Fibroblast of the aortic adventitia (primary cell): ENCODE measurements at regions not wholly inside any gene's neighbourhood (a gene's known extent, or its start where the extent isn't known, plus 50 kb on each side); places are given as distances from the start of the nearest gene placed in this dataset.

Experiments
- DNase-seq: peaks from one replicate; pipeline ENCODE4 v3.0.0-alpha.2; 2010; ENCODE audit warnings: low read depth
- H3K4me3 ChIP-seq: 2 replicates; pipeline ENCODE4 v1.5.1; 2011; ENCODE audit warnings: low read depth, mild to moderate bottlenecking, control low read depth, low read length, moderate library complexity
- CTCF ChIP-seq: IDR thresholded peaks from 2 replicates; pipeline ENCODE4 v1.5.1; 2011; ENCODE audit warnings: mild to moderate bottlenecking, low read length, control low read depth, inconsistent platforms; ENCODE audit not compliant: insufficient read depth

DNA sequence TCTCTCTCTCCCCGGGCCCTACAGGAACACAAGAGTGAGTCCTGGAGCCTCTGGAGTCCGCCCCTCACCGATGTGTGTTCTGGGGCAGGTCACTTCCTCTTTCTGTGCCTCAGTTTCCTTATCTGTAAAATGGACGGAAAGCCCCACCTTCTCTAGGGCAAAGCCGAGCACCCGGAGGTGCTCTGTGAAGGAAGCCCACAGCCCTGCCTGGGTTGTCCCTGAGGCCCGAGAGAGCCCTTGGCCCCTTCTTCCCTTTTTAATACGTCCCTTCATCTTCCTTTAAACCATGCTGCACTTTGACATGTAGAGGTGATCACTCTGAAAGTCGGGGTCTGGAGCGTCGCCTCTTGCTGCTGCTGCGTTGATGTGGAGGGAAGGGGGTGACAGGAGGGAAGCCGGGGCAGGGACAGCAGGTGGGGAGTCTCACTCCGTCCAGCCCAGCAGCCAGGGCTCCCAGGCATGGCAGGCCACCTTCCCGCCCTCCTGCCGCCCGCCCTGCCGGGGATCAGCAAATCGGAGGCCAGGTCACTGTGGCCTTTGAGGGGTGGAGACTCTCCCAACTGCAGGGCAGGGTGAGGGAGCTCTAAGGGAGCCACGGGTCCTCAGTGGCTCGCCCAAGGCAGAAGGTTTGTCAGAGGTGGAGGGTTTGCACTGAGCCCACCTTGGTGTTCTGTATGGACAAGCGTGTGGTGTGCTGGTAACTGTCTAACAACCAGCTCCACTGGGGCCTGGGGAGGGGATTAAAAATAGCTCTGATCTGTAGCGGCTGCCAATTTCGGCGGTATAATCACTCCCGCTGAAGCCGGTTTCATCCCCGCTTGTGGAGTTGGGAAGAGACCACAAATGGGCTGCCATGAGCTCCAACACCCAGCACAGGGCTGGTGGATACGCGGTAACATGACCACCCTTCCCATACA, 135.9 kb upstream of the ID2 start:
- H3K4me3 ChIP-seq: no peak overlapping the region
- TF ChIP-seq CTCF: no peak
- no peak for DNase-seq

DNA sequence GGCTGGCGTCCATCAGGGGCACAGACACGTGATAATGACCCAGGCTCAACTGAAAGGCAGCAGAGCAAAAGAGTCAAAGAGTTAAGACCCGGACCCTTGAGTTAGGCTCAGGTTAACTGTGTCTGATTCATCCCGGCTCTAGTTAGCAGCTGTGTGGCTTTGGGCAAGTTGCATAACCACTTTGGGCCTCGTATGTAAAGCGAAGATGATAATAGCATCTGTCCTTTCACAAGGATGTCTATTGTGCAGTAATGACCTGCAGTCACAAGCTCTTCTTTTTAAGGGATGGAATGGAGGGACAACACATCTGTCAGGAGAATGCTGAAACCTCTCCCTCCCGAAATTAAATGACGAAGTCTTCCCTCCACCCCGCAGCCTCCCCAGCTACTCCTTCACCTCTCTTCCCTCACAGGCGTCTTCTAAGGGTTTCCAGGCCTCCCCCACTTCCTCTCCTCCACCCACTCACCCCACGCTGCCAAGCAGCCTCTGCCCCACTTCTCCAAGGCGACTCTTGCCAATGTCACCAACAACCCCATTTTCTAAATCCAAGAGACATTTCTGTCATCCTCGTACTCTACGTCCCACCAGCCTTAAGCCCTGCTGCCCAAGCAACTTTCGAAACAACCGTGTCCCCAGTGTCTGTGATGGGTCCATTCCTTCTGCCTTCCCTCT, 135.1 kb upstream of the ID2 start:
- H3K4me3 ChIP-seq: no peak overlapping the region
- DNase-seq: no peak
- no peak for TF ChIP-seq CTCF

- no peak for DNase-seq
- TF ChIP-seq CTCF: no peak
- no peak overlapping the region for H3K4me3 ChIP-seq
These were observed 134.4 kb upstream of the ID2 start for GRCh38 chr2:8547284-8548064.

GRCh38 chr2:8548065-8548618, 133.7 kb upstream of the ID2 start:
- no peak for TF ChIP-seq CTCF
- H3K4me3 ChIP-seq: no peak overlapping the region
- no peak for DNase-seq

- H3K4me3 ChIP-seq: no peak overlapping the region
- no peak for DNase-seq
- no peak for TF ChIP-seq CTCF
These were observed 133.2 kb upstream of the ID2 start for GRCh38 chr2:8548619-8549150.

DNA sequence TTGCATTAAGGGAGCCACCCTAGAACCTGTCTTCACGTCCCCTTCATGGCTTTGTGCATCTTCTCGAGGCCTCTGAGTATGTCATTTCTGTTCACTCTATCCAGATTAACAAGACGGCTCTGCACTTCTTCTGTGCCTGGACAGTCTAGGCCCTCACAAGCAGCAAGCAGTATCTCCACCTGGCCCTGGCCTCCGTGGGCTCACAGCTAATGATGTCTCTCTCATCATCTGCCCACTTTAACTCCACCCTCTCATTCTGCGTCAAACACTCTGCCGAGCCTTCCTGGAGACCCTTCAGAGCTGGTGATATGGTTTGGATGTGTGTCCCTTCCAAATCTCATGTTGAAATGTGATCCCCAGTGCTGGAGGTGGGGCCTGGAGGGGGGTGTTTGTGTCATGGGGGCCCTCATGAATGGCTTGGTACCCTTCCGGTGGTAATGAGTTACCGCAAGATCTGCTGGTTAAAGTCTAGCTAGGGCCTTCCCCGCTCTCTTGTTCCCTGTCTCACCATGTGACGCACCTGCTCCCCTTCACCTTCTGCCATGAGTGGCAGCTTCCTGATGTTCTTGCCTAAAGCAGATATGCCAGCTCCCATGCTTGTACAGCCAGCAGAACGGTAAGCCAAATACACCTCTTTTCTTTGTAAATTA, 132.5 kb upstream of the ID2 start:
- H3K4me3 ChIP-seq: no peak overlapping the region
- DNase-seq: no peak
- no peak for TF ChIP-seq CTCF
